PC-9 (cell line): ENCODE measurements at regions not wholly inside any gene's neighbourhood (a gene's known extent, or its start where the extent isn't known, plus 50 kb on each side); places are given as distances from the start of the nearest gene placed in this dataset.

Experiments
- BruUV-seq: library from RNA; stranded (reverse); fragments of 400-500 nt; replicated peaks from 2 replicates; lab custom pipeline; 2021; lab: Mats Ljungman, UMichigan
- CTCF ChIA-PET: fragments of 300-600 bp; sonication (Branson Sonifier 250); formaldehyde crosslinking; loops from one replicate; lab custom pipeline; 2022; ENCODE audit warnings: antibody characterized with exemption; lab: Charles Lee
- POLR2A ChIA-PET: fragments of 300-600 bp; sonication (Branson Sonifier 250); formaldehyde crosslinking; loops from one replicate; lab custom pipeline; 2022; ENCODE audit warnings: antibody characterized with exemption; ENCODE audit not compliant: unreplicated experiment; lab: Charles Lee
- DNase-seq, 2 experiments: peaks; one replicate each; pipeline versions ENCODE4 v3.0.0 to v3.0.0-alpha.2; 2015 to 2022; ENCODE audit warnings: mixed read lengths in 1 of 2
- H2AFZ ChIP-seq: fragments of 200-600 bp; sonication (generic); 2 replicates; pipeline ENCODE4 v1.8.1; 2017; ENCODE audit warnings: antibody characterized with exemption
- H3F3A ChIP-seq: fragments of 200-600 bp; sonication (generic); 2 replicates; pipeline ENCODE4 v1.8.1; 2017; ENCODE audit warnings: antibody characterized with exemption, mild to moderate bottlenecking, low read depth; ENCODE audit not compliant: insufficient read depth
- H3K27ac ChIP-seq: fragments of 200-600 bp; sonication (generic); 2 replicates; pipeline ENCODE4 v1.6.1; 2016; ENCODE audit warnings: mixed run types
- H3K27me3 ChIP-seq: fragments of 200-600 bp; sonication (generic); 2 replicates; pipeline ENCODE4 v1.6.1; 2016; ENCODE audit warnings: low read depth, mixed run types; ENCODE audit not compliant: insufficient read depth
- H3K36me3 ChIP-seq: fragments of 200-600 bp; sonication (generic); 2 replicates; pipeline ENCODE4 v1.6.1; 2016; ENCODE audit warnings: low read depth, mixed run types
- H3K4me1 ChIP-seq: fragments of 200-600 bp; sonication (generic); replicated peaks from 2 replicates; pipeline ENCODE4 v1.6.1; 2016; ENCODE audit warnings: mixed run types; ENCODE audit not compliant: insufficient read depth
- H3K4me2 ChIP-seq: fragments of 200-600 bp; sonication (generic); 2 replicates; pipeline ENCODE4 v1.6.1; 2017; ENCODE audit warnings: mixed run types
- H3K4me3 ChIP-seq: fragments of 200-600 bp; sonication (generic); 2 replicates; pipeline ENCODE4 v1.6.1; 2016; ENCODE audit warnings: mixed run types
- H3K79me2 ChIP-seq: fragments of 200-600 bp; sonication (generic); 2 replicates; pipeline ENCODE4 v1.6.1; 2017; ENCODE audit warnings: low read depth, mixed run types
- H3K9me2 ChIP-seq: fragments of 200-600 bp; sonication (generic); 2 replicates; pipeline ENCODE4 v1.8.1; 2017; ENCODE audit warnings: mild to moderate bottlenecking; ENCODE audit not compliant: insufficient read depth
- H3K9me3 ChIP-seq: fragments of 200-600 bp; sonication (generic); 2 replicates; pipeline ENCODE4 v1.8.1; 2016; ENCODE audit warnings: low read depth; ENCODE audit not compliant: insufficient read depth
- H4K20me1 ChIP-seq: fragments of 200-600 bp; sonication (generic); 2 replicates; pipeline ENCODE4 v1.8.1; 2017; ENCODE audit not compliant: insufficient read depth
- CTCF ChIP-seq: fragments of 200-600 bp; sonication (generic); conservative IDR thresholded peaks from 2 replicates; pipeline ENCODE4 v1.6.1; 2017; ENCODE audit warnings: mixed run types, antibody characterized with exemption, mild to moderate bottlenecking, moderate library complexity
- EZH2 ChIP-seq: fragments of 200-600 bp; sonication (generic); IDR thresholded peaks from 2 replicates; pipeline ENCODE4 v1.8.0; 2017; ENCODE audit warnings: antibody characterized with exemption, low read depth
- intact Hi-C: fragments of 100-400 bp; cut with micrococcal nuclease; formaldehyde crosslinking; loops from one replicate; pipeline ENCODE4 v1.10.0; 2022; ENCODE audit not compliant: unreplicated experiment

GRCh38 chr4:124143632-124144031 lies 568.9 kb downstream of the ANKRD50 start:
- Histone ChIP-seq H3K36me3 (no peaks in the 10 kb centered on the region), H3K79me2 (no peaks in the 10 kb centered on the region), H4K20me1 (no peaks in the 10 kb centered on the region), H3K9me3 (no peaks in the 10 kb centered on the region), H3K27me3 (no peaks in the 10 kb centered on the region), H3K9me2 (peaks cover 5% of the 10 kb centered on the region; the same call in 1 of the 2 replicates), H2AFZ (no peak overlapping the region), H3K27ac (no peak overlapping the region), H3K4me3 (no peak overlapping the region), H3K4me2 (no peak overlapping the region), H3K4me1 (no peaks in the 10 kb centered on the region), H3F3A (no peaks in the 10 kb centered on the region)
- ChIA-PET POLR2A (no interaction called here), CTCF (no interaction called here)
- DNase-seq = no peak
- TF ChIP-seq EZH2 (no peak), CTCF (no peak)
- intact Hi-C loops = no loop called here
- no TSS peak for BruUV-seq

GRCh38 chr4:124144238-124144654 lies 568.3 kb downstream of the ANKRD50 start:
- no TSS peak for BruUV-seq
- Histone ChIP-seq H3K9me3 (no peaks in the 10 kb centered on the region), H3K79me2 (no peaks in the 10 kb centered on the region), H3K36me3 (no peaks in the 10 kb centered on the region), H4K20me1 (no peaks in the 10 kb centered on the region), H3K27ac (no peak overlapping the region), H3F3A (no peaks in the 10 kb centered on the region), H2AFZ (0 out of 2 replicates have a peak overlapping the region, but pooled peaks have one; percentile 9), H3K4me3 (no peak overlapping the region), H3K4me1 (no peaks in the 10 kb centered on the region), H3K27me3 (no peaks in the 10 kb centered on the region), H3K9me2 (peaks cover 5% of the 10 kb centered on the region; the same call in 1 of the 2 replicates), H3K4me2 (no peak overlapping the region)
- POLR2A ChIA-PET = no interaction called here
- intact Hi-C loops = no loop called here
- TF ChIP-seq EZH2 (no peak), CTCF (no peak)
- DNase-seq = no peak
- CTCF ChIA-PET = no interaction called here

GRCh38 chr4:124146068-124146467 lies 566.5 kb downstream of the ANKRD50 start:
- intact Hi-C loops = no loop called here

More at GRCh38 chr4:124146068-124146467, 566.5 kb downstream of the ANKRD50 start:
- Histone ChIP-seq H3K4me1 (no peaks in the 10 kb centered on the region), H4K20me1 (no peaks in the 10 kb centered on the region), H3K79me2 (no peaks in the 10 kb centered on the region), H3K9me2 (peaks cover 5% of the 10 kb centered on the region; the same call in 1 of the 2 replicates), H3K36me3 (no peaks in the 10 kb centered on the region), H3K27ac (no peak overlapping the region), H3K9me3 (no peaks in the 10 kb centered on the region), H2AFZ (no peak overlapping the region), H3K4me3 (no peak overlapping the region), H3K4me2 (no peak overlapping the region), H3K27me3 (no peaks in the 10 kb centered on the region), H3F3A (no peaks in the 10 kb centered on the region)
- no peak for TF ChIP-seq CTCF
- TF ChIP-seq EZH2 = no peak
- no TSS peak for BruUV-seq
- CTCF ChIA-PET = no interaction called here
- DNase-seq = no peak
- POLR2A ChIA-PET = no interaction called here
